ENCODE measurements at regions not wholly inside any gene's neighbourhood (a gene's known extent, or its start where the extent isn't known, plus 50 kb on each side); places are given as distances from the start of the nearest gene placed in this dataset.

DNA sequence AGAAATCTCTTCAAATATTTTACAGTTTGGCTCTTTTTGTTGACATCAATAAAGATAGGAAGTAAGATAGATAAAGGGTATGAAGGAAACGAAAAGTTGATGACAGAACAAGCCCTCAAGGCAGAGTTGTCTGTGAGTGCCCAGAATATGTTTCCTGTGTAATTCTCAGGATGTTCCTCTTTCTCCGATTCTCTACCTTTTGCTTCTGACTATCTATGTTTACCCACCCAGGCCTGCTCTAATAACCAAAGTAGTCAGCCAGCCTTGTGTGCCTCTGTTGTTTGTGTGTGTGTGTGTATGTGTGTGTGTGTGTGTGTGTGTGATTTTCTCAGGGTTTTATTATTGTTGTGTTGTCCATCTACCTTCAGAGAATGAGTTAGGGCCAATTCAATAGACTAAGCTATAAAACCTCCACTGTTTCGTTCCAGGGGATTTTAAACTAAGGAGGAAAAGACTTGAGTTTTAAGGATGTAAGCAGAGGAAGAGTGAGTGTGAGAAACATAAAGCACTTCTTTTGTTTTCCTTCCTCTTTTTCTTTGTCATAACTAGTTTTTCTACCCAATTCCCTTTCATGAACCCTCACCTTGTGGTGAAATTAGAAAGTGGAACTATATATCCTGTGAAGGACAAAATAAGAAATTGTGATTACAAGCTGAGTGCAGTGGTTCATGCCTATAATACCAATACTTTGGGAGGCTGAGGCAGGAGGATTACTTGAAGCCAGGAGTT, 627.4 kb upstream of the NR5A2 start:
- TF ChIP-seq, protein P1, sequence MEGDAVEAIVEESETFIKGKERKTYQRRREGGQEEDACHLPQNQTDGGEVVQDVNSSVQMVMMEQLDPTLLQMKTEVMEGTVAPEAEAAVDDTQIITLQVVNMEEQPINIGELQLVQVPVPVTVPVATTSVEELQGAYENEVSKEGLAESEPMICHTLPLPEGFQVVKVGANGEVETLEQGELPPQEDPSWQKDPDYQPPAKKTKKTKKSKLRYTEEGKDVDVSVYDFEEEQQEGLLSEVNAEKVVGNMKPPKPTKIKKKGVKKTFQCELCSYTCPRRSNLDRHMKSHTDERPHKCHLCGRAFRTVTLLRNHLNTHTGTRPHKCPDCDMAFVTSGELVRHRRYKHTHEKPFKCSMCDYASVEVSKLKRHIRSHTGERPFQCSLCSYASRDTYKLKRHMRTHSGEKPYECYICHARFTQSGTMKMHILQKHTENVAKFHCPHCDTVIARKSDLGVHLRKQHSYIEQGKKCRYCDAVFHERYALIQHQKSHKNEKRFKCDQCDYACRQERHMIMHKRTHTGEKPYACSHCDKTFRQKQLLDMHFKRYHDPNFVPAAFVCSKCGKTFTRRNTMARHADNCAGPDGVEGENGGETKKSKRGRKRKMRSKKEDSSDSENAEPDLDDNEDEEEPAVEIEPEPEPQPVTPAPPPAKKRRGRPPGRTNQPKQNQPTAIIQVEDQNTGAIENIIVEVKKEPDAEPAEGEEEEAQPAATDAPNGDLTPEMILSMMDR (IDR thresholded peaks at IDR 0.05; ENCODE audit: low read depth, low read length), result no peak
- DNase-seq (ENCODE audit: low read depth, low spot score), result no peak
- in situ Hi-C loops (cut with HindIII; ENCODE audit: low sequenced_read_pairs), result no loop called here
- H3K4me3 ChIP-seq (ENCODE audit: low read depth, low read length), result no peak overlapping the region

DNA sequence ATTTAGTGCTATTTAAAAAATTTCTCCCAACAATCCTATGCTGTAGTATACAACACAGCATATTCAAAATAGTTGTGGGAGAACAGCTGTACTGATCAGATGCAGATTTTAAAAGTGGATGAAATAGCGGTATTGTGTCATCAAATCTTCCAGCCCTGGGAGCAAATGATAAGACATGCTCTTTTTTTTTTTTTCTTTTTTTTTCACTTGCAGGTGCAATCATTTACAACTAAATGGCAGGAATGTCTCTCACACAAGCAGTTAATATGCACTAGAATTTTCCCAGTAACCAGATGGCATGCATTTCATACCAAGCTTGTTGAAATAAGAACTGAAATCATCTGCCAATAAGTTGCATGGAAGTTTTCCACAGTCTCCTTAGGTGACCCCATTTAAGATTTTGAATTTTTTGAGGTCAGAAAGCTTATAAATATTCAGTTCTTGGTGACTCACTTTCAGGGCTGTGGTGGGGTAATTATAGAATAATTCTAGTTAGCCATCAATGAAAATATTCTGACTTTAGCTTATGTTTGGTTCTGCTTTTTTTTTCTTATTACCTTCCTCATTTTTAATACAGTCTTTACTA, 623.9 kb upstream of the NR5A2 start:
- peak; percentile 90 for DNase-seq (ENCODE audit: low read depth, low spot score)
- TF ChIP-seq, protein P1 (IDR thresholded peaks at IDR 0.05; ENCODE audit: low read depth, low read length), result no peak
- H3K4me3 ChIP-seq (ENCODE audit: low read depth, low read length), result no peak overlapping the region
- in situ Hi-C loops (cut with HindIII; ENCODE audit: low sequenced_read_pairs), result no loop called here

DNA sequence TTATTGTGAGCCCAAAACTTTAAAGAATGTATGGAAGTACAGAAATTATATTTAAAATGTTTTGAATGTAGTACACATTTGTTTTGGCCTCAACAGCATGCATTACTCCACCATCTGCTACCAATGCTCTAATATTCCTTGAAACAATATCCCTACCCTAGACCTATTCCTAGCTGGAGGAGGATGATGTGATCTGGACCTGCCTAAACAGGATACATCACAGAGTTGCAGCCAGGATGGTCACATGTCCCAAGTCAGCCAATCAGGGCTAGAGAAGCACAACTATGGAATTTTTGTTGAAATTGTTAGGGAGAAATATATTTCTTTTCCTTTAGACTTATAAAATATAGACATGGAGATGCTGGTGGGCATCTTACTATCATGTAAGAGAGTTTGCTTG, 623.3 kb upstream of the NR5A2 start:
- TF ChIP-seq, protein P1 (IDR thresholded peaks at IDR 0.05; ENCODE audit: low read depth, low read length), result no peak
- DNase-seq (ENCODE audit: low read depth, low spot score), result peak; percentile 60
- H3K4me3 ChIP-seq (ENCODE audit: low read depth, low read length), result no peak overlapping the region
- in situ Hi-C loops (cut with HindIII; ENCODE audit: low sequenced_read_pairs), result no loop called here

DNA sequence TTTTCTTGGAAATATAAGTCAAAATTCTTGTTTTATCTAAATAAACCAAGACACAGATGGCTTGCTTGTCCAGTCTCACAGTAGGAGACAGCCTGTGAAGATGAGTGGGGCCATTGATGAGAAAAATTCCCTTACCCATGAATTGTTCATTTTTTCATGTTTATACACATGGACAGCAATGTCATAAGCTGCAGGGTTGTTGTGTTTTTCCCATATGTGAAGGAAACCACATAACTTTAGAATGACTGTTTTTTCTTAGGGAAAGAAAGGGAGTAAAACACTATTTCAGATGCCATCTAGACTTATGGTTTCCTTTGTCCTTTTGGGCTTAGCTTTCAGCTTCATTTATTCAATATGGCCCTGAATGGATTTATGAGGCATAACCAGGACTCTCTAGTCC, 622.5 kb upstream of the NR5A2 start:
- no peak overlapping the region for H3K4me3 ChIP-seq (ENCODE audit: low read depth, low read length)
- in situ Hi-C loops (cut with HindIII; ENCODE audit: low sequenced_read_pairs), result no loop called here
- TF ChIP-seq, protein P1 (IDR thresholded peaks at IDR 0.05; ENCODE audit: low read depth, low read length), result no peak
- DNase-seq (ENCODE audit: low read depth, low spot score), result peak; percentile 41

DNA sequence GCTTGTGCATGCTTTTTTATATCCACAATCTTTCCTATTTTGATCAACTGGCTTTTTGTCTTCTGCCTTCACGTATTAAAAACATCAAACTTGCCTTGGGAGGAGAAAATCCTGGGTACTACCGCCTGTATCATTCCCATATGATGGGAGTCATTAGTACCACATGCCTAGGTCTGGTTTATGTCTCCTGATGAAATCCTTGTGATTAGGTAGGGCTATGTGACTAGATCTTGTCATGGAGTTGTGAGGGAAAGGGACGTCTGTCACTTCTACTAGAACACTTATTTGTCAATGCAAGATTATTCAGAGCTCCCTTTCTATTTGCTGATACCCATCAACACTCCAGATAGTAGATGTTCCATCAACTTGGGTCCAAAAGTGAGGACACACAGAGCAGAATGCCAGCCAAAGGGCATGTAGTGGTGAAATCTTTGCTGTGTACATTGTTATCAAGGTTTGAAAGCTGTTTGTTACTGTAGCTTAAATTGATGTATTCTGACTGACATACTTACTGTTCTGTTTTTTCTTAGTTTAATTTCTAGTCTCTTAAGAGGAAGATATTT, 621.8 kb upstream of the NR5A2 start:
- H3K4me3 ChIP-seq (ENCODE audit: low read depth, low read length), result no peak overlapping the region
- TF ChIP-seq, protein P1 (IDR thresholded peaks at IDR 0.05; ENCODE audit: low read depth, low read length), result no peak
- no peak for DNase-seq (ENCODE audit: low read depth, low spot score)
- in situ Hi-C loops (cut with HindIII; ENCODE audit: low sequenced_read_pairs), result no loop called here

DNA sequence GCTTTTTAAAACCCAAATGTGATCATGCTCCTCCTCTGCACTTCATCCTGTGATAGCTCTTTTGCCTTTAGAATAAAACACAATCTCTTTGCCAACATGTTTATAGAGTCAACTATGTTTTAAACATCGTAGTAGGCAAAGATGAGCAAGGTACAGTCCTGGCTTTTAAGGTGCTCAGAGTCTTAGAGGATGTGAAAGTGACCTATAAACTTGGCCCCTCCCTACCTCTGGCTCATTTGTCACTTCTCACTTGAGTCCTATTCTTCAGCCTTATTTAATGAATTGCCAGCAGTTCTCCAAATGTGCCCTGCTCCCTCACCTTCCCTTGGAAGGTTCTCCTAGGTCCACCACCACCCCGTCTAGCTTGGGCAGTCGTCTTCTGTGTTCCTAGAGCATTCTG, 617.0 kb upstream of the NR5A2 start:
- DNase-seq (ENCODE audit: low read depth, low spot score), result no peak
- in situ Hi-C loops (cut with HindIII; ENCODE audit: low sequenced_read_pairs), result no loop called here
- no peak overlapping the region for H3K4me3 ChIP-seq (ENCODE audit: low read depth, low read length)
- TF ChIP-seq, protein P1 (IDR thresholded peaks at IDR 0.05; ENCODE audit: low read depth, low read length), result no peak
